NCI-H146 treated with DMSO at 0.1 percent for 48 hours (cell line): ENCODE measurements at regions not wholly inside any gene's neighbourhood (a gene's known extent, or its start where the extent isn't known, plus 50 kb on each side); places are given as distances from the start of the nearest gene placed in this dataset.

Experiments used
- DNase-seq: peaks from one replicate; lab custom pipeline; 2025; ENCODE audit not compliant: unreplicated experiment; lab: John Stamatoyannopoulos, UW

DNA sequence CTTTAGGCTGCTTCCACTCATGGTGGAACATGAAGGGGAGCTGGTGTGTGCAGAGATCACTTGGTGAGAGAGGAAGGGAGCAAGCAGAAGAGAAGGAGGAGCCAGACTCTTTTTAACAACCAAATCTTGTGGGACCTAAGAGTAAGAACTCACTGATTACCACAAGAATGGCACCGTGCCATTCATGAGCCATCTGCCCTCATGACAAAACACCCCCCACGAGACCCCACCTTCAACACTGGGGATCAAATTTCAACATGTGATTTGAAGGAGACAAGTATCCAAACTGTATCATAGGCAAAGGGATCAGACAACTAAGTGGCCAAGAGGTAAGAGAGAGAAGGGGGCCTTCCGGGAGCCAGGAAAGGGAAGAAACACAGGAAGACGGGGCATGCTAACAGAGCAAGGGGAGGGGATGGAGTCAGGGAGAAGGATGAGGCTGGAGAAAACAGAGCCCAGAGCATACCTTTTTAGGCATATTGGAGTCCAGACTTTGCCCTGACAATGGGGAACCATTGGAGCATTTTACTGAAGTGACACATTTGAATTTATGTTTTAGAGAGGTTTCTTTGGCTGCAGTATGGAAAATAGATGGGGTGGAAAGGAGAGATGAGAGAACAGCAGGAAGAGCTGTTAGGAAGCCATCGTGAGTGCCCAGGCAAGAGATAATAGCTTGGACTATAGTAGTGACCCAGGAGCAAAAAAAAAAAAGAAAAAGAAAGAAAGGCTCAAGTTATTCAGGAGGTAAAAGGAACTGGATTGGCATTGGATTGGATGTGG lies 204.4 kb upstream of the NUDT4 start:
- no peak for DNase-seq

DNA sequence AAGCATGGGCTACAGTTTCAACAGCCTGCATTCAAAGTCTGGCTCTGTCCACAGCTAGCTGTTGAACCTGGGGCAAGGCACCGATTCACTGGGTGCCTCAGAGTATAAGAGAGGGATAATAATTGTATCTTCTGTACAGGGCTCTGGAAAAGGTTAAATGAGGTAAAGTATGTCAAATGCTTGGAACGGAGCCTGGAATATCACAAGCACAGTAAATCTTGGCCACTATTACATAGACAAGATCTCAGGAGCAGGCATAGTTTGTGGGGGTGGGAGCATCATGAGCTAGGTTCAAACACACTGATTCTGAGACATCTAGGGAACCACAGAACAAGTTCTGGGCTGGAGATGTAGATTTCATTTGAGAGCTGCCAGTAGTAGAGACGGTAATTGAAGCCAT lies 203.7 kb upstream of the NUDT4 start:
- no peak for DNase-seq

DNA sequence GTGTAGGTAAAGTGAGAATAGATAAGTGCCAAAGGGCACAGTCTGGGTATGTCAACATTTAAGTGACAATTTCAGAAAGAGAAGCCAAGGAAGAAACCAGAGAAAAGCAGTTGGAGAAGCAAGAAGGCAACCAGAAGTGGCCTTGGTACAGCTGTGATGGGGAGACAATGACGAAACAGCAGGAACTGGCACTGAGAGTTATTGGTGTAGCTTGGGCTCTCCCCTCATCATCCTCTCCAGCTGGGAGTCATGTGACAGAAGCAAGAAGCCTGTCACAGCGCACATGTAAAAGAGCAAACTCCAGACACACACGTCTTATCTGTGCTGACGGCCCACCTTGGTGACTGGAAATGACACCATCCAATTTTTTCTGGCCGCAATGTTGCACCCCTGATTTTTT lies 203.3 kb upstream of the NUDT4 start:
- DNase-seq: no peak

DNA sequence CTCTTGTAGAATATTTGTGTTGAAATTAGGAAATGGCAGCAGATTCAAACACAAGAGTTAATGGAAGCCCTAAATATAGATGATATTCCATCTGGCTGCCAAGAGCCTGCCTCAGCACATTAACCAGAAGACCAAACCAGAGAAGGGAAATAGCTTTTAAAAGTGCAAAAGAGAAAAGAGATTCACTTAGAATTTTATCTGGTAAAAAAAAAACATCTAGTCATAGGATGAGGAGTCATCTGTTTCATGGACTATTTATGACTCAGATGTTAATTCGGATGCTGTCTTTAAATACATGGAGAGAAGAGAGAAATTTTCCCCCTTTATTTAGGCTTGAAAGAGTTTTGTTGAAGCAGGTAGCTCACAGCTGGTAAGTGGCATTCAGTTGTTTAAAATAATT lies 201.6 kb upstream of the NUDT4 start:
- DNase-seq: no peak

DNA sequence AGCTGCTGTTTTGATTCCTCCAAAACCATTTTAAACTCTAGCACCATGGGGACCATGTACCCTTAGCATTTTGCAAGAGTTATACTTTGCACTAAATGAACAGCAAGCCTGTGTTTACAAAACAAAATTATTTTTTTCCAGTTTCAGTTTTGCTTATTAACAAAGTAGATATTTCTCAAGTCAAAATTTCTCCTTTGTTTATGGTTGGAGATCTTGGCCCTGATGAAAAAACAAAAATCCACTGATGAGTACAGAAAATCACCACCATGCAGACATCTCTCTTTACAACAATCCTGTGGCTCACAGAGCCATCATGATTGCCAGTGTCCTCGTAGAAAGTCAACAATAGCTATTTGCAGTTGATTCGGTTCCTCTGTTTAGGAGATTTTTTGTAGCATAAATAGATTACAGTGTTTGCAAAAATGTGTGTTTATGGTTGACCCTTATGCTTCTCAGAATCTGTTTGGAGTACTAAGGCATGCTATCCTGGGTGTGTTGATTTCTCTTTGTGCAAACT lies 201.1 kb upstream of the NUDT4 start:
- DNase-seq: no peak

DNA sequence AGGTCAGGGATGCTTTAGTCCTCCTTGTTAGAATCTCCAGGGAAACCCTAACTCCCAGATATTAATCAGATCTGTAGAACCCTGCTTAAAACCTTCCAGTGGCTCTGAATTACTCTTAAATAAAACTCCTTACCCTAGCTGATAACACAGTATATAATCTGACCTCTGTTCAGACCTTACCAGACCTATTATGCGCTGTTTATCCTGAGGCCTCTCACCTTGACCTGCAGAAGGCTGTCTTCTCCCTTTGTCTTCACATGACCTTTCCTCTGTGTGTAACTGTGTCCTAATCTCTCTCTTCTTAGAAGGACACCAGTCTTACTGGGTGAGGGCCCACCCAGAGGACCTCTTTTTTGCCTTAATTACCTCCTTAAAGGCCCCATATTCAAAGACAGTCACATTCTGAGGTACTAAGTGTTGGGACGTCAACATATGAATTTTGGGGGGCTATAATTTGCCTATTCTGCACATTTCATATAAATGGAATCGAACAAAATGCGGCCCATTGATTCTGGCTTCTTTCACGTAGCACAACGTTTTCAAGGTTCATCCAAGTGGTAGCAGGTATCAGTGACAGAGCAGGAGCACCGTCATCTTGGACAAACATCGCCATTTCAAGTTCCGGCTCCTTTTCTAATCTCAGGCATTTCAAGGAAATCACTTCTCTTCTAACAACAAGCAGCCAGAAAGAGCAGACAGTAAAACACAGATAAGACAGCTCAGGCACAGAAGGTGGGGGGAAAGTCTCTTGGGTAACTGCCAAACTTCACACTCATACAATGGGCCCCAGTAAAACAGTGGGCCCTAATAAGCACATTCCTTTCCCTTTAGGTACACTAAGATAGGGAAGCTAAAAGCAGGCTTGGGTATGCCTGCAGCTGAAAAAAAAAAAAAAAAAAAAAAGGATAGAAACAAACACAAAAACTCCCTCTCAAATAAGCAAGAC lies 200.2 kb upstream of the NUDT4 start:
- DNase-seq: no peak

DNA sequence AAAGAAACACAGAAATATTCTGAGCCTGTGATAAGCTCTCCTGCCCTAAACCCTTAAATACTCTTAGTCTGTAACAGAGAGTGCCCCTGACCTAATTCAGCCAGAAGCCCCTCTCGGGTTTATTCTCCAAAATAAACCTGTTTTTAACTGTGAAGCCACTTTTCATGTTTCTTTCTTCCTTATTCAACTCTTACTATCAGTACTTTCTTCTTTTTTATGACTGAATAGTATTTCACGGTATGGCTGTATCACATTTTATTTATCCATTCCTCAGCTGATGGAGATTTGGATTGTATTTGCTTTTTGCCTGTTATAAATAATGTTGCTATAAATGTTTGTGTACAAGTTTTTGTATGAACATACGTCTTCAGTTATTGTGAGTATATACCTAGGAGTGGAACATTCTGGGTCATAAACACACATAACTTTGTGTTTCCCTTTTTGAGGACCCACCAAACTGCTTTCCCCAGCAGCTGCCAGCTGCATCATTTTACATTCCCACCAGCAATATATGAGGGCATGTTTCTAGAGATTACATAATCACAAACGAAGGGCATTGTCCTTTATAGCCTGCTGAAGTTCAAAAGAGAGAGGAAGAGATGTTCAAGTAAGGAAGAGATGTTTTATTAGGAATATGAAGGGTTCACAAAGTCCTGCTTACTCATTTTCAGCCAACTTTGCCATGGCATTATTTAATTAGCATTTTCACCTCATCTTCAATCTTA lies 199.4 kb upstream of the NUDT4 start:
- DNase-seq: no peak

DNA sequence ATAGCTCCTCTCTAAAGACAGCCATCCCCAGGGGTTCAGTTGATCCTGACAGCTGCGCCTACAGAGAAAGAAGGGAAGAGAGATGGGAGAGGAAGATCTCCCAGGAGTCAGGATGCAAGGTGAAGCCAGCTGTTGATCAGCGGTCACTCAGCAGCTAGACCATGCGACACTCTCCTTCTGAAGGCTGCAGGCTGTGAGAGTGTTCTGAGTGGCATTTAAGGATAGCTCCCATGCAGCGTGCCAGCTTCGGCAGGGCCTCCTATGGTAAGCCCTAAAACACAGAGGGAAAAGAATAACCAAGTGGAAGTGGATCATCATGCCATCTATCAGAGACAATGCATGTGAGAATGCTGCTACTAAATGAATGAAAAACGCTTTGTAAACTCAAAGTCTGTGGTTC lies 197.9 kb upstream of the NUDT4 start:
- DNase-seq: no peak

DNA sequence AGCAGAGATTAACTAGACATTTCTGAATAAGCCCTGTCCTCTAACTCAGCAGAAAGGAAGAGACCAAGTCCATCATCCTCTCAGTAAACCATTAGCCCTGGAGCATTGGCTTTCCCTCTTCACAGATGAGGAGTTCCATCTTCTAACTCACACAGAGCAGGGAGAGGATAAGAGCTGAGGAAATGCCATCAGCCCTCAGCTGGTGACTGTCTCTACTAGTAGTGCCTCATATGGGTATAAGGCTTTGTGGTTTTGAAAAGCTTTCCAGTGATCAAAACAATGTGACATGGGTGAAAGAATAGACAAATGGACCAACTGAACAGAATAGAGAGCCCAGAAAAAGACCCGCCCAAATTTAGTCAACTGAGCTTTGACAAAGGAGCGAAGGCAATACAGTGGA lies 197.2 kb upstream of the NUDT4 start:
- no peak for DNase-seq

DNA sequence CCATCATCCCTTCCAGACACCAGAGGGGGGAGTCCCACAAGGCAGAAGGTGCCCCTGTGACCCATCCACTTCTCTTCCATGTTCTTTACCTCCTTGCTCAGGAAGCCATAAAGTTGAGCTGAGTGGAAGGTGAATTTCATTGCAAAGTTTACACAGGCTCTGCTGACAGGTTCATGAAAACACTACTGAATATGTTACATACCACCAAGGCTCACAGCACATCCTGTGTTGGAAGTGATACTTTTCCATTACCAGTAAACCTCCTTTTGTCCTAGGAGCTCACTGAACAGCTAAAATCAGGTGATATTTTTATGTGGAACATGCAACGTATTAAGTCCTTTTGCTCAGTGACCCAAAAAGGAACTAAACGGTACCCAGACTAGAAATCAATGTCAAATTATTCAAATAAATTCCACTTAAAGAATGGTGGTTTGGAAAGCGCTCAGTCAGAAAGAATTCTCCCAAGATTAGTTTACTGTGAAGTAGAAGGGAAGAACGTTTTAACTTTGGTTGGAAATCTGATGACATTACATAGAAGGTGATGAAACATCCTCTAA lies 196.2 kb upstream of the NUDT4 start:
- no peak for DNase-seq

DNA sequence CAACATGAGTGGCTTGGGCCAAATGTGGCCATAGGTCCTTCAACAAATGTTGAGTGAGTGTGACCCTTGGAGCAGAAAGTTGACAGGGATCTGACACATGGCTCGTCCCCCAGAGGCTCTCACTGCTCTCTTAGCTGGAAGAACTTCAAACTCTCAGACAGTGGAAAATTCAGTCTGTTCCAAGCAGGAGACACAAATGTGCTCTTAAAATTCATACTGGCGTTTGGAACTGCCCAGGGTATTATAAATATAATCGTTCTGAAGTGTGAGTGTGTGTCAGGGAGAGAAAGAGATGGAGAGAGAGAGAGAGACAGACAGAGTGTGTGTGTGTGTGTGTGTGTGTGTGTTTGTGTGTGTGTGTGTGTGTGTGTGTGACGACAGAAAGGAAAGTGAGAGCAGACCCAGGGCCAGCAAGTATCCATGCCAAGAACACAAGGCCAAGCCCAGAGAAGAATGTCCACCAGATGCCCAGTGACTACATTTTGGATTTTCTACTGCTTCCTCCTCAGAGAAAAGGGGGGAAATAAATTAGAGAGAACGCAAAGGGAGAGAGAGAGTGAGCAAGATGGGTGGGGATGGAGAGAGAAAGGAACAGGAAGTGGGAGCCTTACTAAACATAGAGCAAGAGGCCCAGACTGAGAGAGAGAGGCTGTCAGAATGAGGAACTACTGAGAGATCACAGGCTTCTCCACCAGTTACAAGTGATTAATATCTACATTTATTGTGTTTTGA lies 193.6 kb upstream of the NUDT4 start:
- no peak for DNase-seq

DNA sequence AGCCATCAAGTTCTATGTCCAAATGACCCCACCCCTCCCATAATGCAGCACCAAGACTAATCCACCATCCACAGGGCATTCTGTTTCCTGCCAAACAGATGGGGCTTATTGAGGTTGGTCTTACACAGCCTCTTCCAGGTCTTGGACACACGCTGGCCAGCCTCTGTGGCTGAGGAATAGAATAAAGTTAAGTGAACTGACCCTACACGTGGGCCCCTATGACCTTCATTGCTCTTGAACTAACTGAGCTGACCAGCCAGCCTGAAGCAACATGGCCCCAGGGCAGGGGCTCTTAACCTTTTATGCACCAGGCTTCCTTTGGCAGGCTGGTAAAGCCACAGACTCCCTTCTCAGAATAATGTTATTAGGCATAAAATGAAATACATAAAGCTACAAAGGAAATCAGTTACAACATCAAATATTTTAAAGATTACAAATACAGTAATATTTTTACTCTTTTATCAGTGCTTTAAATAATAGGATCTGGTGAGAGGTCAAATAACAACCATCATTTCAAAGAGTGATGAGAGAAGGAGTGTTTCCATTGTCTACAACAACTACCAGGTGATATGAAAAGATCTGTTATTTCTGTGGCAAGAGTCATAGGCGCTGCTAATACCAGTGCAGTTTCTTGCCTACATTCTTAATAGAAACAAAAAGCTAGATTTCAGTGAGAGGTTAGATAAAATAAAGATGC lies 192.9 kb upstream of the NUDT4 start:
- DNase-seq: no peak

DNA sequence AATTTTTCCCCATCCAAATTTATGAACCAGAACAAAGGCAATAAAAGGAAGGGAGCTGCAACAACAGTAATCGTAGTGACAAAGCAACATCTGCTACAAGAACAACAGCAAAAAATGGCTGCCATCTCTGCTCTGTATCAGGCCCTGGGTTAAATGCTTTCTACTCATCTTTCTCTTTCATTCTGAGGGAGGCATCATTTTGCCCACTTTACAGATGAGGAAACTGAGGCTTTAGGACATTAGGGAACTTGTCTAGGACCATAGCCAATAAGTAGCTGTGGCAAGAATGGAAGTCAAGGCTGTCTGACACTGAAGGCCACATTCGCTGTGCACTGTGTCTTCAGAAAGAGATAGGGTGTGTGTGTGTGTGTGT lies 192.4 kb upstream of the NUDT4 start:
- DNase-seq: no peak

DNA sequence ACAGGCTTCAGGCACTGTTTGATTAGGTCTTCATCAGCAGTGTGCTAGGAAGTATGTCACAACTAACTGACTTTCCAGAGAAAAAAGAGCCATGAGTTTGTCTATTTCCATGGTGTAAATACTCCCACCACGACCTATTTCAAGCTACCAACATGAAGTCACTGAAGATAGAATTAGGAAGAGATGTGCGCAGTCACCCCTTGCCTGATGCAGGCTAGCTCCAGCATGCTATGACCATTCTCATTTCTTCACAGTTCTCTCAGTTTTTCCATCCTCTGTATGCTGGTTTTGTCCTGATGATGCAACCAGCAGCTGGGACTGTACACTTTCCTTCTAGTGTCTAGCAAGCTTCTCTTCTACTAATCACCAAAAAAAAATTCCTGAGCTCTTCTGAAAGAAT lies 191.6 kb upstream of the NUDT4 start:
- DNase-seq: no peak

DNA sequence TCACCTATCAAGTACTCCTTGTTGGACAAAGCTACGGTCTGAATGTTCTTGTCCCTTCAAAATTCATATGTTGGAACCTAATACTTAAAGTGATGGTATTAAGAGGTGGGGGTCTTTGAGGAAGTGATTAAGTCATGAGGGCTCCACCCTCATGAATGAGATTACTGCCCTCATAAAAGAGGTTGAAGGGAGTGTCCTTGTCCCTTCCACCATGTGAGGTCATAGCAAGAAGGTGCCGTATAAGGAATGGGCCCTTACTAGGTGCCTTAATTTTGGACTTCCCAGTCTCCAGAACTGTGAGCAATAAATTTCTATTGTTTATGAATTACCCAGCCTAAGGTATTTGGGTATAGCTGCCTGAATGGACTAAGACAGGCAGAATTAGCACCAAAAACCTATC lies 191.1 kb upstream of the NUDT4 start:
- no peak for DNase-seq

DNA sequence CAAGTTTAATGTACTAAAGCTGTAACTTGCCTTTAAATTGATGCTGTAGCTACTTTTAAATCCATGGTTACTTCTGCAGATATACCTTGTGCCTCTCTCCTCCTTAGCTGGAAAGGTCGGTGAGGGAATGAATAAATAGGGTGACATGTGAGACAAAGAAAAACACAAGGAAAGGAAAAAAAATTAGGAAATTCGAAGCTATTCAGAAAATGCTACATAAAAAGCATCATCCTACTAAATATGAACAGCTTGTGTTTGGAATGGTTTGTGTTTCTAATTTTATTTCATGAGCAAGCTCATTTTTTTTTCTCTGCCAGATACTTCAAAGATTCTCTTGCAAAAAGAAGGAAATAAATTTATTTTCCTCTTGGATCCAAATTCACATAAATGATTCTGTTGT lies 186.3 kb upstream of the NUDT4 start:
- no peak for DNase-seq

DNA sequence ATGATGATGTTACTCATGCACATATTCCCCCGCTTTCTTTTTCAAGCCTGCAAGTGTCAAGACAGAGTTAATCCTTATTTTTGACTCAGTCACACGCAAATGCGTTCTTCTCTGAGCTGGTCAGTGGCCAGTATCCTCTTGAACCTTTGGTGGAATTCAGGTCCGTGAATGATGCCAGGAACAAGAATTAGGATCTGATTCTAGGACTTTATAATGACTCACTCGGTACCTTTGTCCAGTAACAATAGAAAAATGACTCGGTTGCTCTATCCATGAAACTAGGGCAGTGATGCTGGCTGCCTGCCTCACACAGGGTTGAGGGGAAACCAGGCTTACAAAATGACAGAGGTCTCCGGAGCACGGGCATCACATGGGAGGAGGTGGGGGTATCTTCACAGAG lies 185.8 kb upstream of the NUDT4 start:
- DNase-seq: no peak

DNA sequence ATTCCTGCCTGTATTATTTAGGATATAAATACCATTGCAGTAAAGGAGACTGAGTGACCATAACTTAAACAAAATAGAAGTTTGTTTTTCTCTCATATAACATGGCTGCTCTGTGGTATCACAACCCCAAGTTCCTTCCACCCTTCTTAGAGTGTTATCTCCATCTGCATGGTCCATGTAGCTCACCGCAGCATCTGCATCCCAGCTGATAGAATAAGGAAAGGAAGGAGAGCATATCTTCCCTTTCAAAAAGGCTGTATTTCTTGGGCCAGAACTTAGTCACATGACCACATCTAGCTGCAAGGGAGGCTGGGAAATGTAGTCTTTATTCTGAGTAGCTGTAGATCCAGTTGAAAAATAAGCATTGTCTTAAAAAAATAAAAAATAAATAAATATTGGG lies 184.8 kb upstream of the NUDT4 start:
- no peak for DNase-seq

DNA sequence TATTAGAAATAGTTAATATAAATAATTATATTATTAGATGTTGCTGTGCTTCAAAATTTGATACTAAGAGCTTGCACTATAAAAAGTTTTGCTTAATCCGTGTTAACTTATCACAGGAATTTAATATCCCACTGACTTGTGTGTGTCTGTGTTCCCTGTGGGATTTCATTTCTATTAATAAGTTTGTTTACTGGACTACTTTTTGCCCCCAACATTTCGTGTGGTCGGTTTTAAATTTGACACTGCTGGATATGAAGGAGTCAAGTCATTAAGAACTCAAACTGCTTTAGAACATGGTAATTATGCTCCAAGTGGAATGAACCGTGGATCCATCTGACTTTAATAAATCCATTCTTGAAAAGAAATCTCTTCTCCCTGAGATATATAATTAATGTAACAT lies 182.2 kb upstream of the NUDT4 start:
- DNase-seq: no peak

DNA sequence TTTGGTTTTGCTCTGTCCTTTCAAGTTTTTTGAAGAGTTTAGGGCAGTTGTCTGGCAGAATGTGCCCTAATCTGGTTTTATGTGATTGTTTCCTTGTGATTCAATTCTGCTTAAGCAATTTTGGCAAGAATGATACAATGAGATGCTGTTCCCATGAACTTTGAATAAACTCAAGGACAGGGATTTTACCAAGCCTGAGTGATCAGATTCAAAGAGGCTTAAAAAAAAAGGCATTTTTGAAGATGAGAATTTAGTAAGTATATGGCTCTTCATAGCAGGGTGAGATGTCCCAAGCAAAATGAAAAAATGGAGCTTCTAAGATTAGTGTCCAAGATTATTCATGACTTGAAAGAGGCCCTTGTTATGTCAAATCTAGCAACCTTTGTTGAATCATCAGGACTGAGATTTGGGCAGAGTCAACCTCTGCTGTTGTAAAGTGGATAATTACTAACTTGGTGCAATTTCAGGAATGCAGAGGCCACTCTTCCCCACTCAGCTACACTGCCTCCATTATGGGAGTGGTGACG lies 180.6 kb upstream of the NUDT4 start:
- no peak for DNase-seq
